ENCODE measurements at regions not wholly inside any gene's neighbourhood (a gene's known extent, or its start where the extent isn't known, plus 50 kb on each side); places are given as distances from the start of the nearest gene placed in this dataset.

DNA sequence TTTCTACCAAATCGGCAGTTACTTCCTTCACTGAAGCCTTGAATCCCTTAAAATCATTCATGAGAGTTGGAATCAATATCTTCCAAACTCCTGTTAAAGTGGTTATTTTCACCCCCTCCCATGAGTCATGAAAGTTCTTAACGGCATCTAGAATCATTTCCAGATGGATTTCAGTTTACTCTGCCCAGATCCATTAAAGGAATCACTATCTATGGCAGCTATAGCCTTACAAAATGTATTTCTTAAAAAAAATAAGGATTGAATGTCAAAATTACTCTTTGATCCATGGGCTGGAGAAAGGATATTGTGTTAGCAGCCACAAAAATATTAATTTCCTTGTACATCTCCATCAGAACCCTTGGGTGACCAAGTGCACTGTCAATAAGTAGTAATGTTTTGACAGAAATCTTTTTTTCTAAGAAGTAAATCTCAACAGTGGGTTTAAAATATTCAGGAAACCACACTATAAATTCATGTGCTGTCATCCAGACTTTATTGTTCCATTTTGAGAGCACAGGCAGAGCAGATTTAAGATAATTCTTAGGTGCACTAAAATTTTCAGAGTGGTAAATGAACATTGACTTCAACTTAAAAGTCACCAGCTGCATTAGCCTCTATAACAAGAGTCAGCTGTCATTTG, 767.7 kb downstream of the DTWD2 start:
- Histone ChIP-seq H3K36me3 (replicated peaks; ENCODE audit: insufficient read depth, low read length) (no peaks in the 10 kb centered on the region), H3K79me2 (ENCODE audit: low read length) (no peaks in the 10 kb centered on the region), H3K4me2 (ENCODE audit: low read depth, low read length) (no peak overlapping the region), H3K9me3 (replicated peaks; ENCODE audit: insufficient read depth, low read length) (no peaks in the 10 kb centered on the region), H3F3A (ENCODE audit: insufficient read depth, low read length) (no peaks in the 10 kb centered on the region), H3K4me3 (ENCODE audit: low read length) (no peak overlapping the region), H3K9me2 (replicated peaks; ENCODE audit: insufficient read depth, low read length) (no peaks in the 10 kb centered on the region), H3K9ac (ENCODE audit: low read length) (no peak overlapping the region), H3K27ac (ENCODE audit: low read length) (no peak overlapping the region), H2AFZ (ENCODE audit: low read length) (no peak overlapping the region), H3K4me1 (ENCODE audit: low read length) (no peaks in the 10 kb centered on the region), H4K20me1 (ENCODE audit: insufficient read depth, low read length) (no peaks in the 10 kb centered on the region), H3K27me3 (replicated peaks; ENCODE audit: insufficient read depth, low read length) (no peaks in the 10 kb centered on the region)
- no peak for DNase-seq
- TF ChIP-seq EZH2 (optimal IDR thresholded peaks at IDR 0.05; ENCODE audit: low read depth, low read length) (no peak), EZH2phosphoT487 (IDR thresholded peaks at IDR 0.05; ENCODE audit: low read length) (no peak)
- TF ChIP-seq, protein P1, sequence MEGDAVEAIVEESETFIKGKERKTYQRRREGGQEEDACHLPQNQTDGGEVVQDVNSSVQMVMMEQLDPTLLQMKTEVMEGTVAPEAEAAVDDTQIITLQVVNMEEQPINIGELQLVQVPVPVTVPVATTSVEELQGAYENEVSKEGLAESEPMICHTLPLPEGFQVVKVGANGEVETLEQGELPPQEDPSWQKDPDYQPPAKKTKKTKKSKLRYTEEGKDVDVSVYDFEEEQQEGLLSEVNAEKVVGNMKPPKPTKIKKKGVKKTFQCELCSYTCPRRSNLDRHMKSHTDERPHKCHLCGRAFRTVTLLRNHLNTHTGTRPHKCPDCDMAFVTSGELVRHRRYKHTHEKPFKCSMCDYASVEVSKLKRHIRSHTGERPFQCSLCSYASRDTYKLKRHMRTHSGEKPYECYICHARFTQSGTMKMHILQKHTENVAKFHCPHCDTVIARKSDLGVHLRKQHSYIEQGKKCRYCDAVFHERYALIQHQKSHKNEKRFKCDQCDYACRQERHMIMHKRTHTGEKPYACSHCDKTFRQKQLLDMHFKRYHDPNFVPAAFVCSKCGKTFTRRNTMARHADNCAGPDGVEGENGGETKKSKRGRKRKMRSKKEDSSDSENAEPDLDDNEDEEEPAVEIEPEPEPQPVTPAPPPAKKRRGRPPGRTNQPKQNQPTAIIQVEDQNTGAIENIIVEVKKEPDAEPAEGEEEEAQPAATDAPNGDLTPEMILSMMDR (IDR thresholded peaks at IDR 0.05; ENCODE audit: low read length): no peak

DNA sequence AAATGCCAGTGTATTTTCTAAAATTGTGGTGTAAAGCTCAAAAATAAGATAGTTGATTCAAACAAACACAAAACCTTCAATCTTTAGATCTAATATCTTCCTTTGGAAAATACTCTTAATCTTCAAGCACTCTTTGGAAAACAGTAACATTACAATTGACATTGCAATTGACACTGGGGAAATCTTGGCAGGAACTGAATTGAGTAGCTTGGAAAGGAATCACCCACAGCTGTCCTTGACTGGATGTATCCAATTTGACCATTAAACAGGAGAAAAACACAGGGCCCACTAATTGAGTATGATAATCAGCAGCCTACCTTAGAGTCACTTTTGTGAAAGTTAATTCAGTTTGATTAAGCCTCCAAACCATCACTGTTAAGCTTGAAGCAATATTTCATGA, 776.7 kb downstream of the DTWD2 start:
- Histone ChIP-seq H3K79me2 (ENCODE audit: low read length) (no peaks in the 10 kb centered on the region), H4K20me1 (ENCODE audit: insufficient read depth, low read length) (no peaks in the 10 kb centered on the region), H3K4me1 (ENCODE audit: low read length) (no peaks in the 10 kb centered on the region), H3K4me3 (ENCODE audit: low read length) (no peak overlapping the region), H3K9me2 (replicated peaks; ENCODE audit: insufficient read depth, low read length) (no peaks in the 10 kb centered on the region), H3K36me3 (replicated peaks; ENCODE audit: insufficient read depth, low read length) (no peaks in the 10 kb centered on the region), H3K4me2 (ENCODE audit: low read depth, low read length) (no peak overlapping the region), H3K27ac (ENCODE audit: low read length) (no peak overlapping the region), H3K9ac (ENCODE audit: low read length) (no peak overlapping the region), H3K9me3 (replicated peaks; ENCODE audit: insufficient read depth, low read length) (no peaks in the 10 kb centered on the region), H2AFZ (ENCODE audit: low read length) (no peak overlapping the region), H3K27me3 (replicated peaks; ENCODE audit: insufficient read depth, low read length) (no peaks in the 10 kb centered on the region), H3F3A (ENCODE audit: insufficient read depth, low read length) (no peaks in the 10 kb centered on the region)
- TF ChIP-seq EZH2 (optimal IDR thresholded peaks at IDR 0.05; ENCODE audit: low read depth, low read length) (no peak), EZH2phosphoT487 (IDR thresholded peaks at IDR 0.05; ENCODE audit: low read length) (no peak)
- TF ChIP-seq, protein P1 (IDR thresholded peaks at IDR 0.05; ENCODE audit: low read length): no peak
- no peak for DNase-seq

DNA sequence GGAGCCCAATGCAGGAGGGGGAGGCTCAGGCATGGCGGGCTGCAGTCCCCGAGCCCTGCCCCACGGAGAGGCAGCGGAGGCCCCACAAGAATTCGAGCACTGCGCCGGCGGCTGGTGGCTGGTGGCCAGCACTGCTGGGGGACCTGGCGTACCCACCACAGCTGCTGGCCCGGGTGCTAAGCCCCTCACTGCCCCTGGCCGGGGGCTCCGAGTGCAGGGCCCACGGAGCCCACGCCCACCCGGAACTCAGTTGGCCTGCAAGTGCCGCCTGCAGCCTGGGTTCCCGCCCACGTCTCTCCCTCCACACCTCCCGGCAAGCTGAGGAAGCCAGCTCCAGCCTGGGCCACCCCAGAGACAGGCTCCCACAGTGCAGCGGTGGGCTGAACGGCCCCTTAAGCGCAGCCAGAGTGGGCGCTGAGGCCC, 780.3 kb downstream of the DTWD2 start:
- no peak overlapping the region for H3K27ac ChIP-seq (ENCODE audit: low read length)
- H3K79me2 ChIP-seq (ENCODE audit: low read length): no peaks in the 10 kb centered on the region
- H3K9me3 ChIP-seq (replicated peaks; ENCODE audit: insufficient read depth, low read length): no peaks in the 10 kb centered on the region
- no peak overlapping the region for H2AFZ ChIP-seq (ENCODE audit: low read length)
- H3K9ac ChIP-seq (ENCODE audit: low read length): no peak overlapping the region
- TF ChIP-seq, protein P1 (IDR thresholded peaks at IDR 0.05; ENCODE audit: low read length): no peak
- TF ChIP-seq EZH2 (optimal IDR thresholded peaks at IDR 0.05; ENCODE audit: low read depth, low read length) (no peak), EZH2phosphoT487 (IDR thresholded peaks at IDR 0.05; ENCODE audit: low read length) (no peak)
- H3K4me1 ChIP-seq (ENCODE audit: low read length): no peaks in the 10 kb centered on the region
- no peak overlapping the region for H3K4me3 ChIP-seq (ENCODE audit: low read length)
- no peak overlapping the region for H3K4me2 ChIP-seq (ENCODE audit: low read depth, low read length)
- no peaks in the 10 kb centered on the region for H4K20me1 ChIP-seq (ENCODE audit: insufficient read depth, low read length)
- no peaks in the 10 kb centered on the region for H3F3A ChIP-seq (ENCODE audit: insufficient read depth, low read length)
- no peaks in the 10 kb centered on the region for H3K9me2 ChIP-seq (replicated peaks; ENCODE audit: insufficient read depth, low read length)
- no peak for DNase-seq
- H3K36me3 ChIP-seq (replicated peaks; ENCODE audit: insufficient read depth, low read length): no peaks in the 10 kb centered on the region
- H3K27me3 ChIP-seq (replicated peaks; ENCODE audit: insufficient read depth, low read length): no peaks in the 10 kb centered on the region
